ENCODE measurements at regions not wholly inside any gene's neighbourhood (a gene's known extent, or its start where the extent isn't known, plus 50 kb on each side); places are given as distances from the start of the nearest gene placed in this dataset.

GRCh38 chr17:45651145-45651709 lies 132.9 kb upstream of the CRHR1 start:
- no peak for TF ChIP-seq POLR2A (IDR thresholded peaks at IDR 0.05)
- TF ChIP-seq, protein P1, sequence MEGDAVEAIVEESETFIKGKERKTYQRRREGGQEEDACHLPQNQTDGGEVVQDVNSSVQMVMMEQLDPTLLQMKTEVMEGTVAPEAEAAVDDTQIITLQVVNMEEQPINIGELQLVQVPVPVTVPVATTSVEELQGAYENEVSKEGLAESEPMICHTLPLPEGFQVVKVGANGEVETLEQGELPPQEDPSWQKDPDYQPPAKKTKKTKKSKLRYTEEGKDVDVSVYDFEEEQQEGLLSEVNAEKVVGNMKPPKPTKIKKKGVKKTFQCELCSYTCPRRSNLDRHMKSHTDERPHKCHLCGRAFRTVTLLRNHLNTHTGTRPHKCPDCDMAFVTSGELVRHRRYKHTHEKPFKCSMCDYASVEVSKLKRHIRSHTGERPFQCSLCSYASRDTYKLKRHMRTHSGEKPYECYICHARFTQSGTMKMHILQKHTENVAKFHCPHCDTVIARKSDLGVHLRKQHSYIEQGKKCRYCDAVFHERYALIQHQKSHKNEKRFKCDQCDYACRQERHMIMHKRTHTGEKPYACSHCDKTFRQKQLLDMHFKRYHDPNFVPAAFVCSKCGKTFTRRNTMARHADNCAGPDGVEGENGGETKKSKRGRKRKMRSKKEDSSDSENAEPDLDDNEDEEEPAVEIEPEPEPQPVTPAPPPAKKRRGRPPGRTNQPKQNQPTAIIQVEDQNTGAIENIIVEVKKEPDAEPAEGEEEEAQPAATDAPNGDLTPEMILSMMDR (IDR thresholded peaks at IDR 0.05) = no peak

All from vagina (tissue), 2 donors.